Upper lobe of left lung (tissue), 4 donors: ENCODE measurements at regions not wholly inside any gene's neighbourhood (a gene's known extent, or its start where the extent isn't known, plus 50 kb on each side); places are given as distances from the start of the nearest gene placed in this dataset.

Experiments
- EP300 ChIP-seq, 4 donors: sonication (generic); formaldehyde crosslinking; IDR thresholded peaks; one replicate each; pipeline ENCODE4 v1.5.1; 2017; ENCODE audit warnings: antibody characterized with exemption in 4 of 4, control low read depth in 2 of 4
- POLR2AphosphoS5 ChIP-seq, 2 donors: sonication (generic); formaldehyde crosslinking; IDR thresholded peaks; one replicate each; pipeline ENCODE4 v1.5.1; 2017; ENCODE audit warnings: antibody characterized with exemption in 2 of 2
- TF ChIP-seq, protein P1 (sequence below), 6 experiments: fragments of 450-650 bp in 4 of 6; fragments of 200-600 bp in 2 of 6; sonication (generic) in 2 of 6; IDR thresholded peaks; one replicate each; pipeline ENCODE4 v1.5.1; 2016 to 2019; ENCODE audit warnings: antibody characterized with exemption in 6 of 6

DNA sequence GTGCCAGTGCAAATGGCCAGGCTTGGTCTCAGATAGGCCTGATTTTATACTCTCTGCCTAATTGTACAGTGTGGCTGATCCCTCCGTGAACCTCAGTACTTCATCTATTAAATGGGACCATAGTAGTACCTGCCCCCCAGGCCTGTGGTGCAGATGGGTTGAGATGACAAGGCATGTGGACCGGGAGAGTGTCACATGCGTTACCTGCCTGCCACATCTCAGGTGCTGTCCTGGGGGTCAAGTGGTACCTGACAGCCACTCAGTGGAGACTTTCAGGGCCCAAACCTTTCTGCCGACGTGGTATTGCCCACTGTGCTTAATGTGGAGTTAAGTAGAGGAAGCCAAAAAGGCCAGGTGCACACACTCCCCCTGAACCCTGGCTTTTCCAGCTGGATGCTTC, 197.3 kb downstream of the FOXD2 start:
- TF ChIP-seq, protein P1, sequence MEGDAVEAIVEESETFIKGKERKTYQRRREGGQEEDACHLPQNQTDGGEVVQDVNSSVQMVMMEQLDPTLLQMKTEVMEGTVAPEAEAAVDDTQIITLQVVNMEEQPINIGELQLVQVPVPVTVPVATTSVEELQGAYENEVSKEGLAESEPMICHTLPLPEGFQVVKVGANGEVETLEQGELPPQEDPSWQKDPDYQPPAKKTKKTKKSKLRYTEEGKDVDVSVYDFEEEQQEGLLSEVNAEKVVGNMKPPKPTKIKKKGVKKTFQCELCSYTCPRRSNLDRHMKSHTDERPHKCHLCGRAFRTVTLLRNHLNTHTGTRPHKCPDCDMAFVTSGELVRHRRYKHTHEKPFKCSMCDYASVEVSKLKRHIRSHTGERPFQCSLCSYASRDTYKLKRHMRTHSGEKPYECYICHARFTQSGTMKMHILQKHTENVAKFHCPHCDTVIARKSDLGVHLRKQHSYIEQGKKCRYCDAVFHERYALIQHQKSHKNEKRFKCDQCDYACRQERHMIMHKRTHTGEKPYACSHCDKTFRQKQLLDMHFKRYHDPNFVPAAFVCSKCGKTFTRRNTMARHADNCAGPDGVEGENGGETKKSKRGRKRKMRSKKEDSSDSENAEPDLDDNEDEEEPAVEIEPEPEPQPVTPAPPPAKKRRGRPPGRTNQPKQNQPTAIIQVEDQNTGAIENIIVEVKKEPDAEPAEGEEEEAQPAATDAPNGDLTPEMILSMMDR (IDR thresholded peaks at IDR 0.05) = no peak
- TF ChIP-seq POLR2AphosphoS5 (IDR thresholded peaks at IDR 0.05) (no peak), EP300 (IDR thresholded peaks at IDR 0.05) (no peak)
